Glomerular visceral epithelial cell (primary cell): ENCODE measurements at regions not wholly inside any gene's neighbourhood (a gene's known extent, or its start where the extent isn't known, plus 50 kb on each side); places are given as distances from the start of the nearest gene placed in this dataset.

Source experiments
- DNase-seq: peaks from one replicate; pipeline ENCODE4 v3.0.0-alpha.2; 2016; ENCODE audit errors: extremely low spot score

DNA sequence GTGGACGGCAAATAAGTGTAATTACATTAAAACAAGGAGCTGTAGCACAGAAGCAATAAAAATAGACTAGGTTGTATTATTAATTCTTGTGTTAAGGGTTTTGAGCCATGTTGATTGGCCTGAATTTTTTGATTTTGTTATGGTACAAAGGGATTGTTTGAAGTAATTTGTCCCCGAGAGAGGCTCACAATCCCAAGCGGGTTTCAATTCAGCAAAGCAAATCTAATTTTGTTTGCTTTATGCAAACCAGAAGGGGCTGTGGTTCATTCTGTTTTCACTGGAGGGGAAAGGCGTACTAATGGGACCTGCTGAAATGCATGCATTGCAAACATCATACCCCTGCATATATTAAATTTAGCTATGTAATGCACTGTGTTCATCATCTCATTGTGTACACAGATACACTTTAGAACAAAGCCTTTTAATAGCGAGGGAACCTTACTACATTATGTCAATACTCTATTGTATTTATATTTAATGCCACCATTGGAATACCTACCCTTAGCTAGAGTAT is 379.5 kb upstream of the POU3F2 start:
- no peak for DNase-seq

- no peak for DNase-seq
Measured at GRCh38 chr6:98458708-98459107, 375.7 kb upstream of the POU3F2 start.

DNA sequence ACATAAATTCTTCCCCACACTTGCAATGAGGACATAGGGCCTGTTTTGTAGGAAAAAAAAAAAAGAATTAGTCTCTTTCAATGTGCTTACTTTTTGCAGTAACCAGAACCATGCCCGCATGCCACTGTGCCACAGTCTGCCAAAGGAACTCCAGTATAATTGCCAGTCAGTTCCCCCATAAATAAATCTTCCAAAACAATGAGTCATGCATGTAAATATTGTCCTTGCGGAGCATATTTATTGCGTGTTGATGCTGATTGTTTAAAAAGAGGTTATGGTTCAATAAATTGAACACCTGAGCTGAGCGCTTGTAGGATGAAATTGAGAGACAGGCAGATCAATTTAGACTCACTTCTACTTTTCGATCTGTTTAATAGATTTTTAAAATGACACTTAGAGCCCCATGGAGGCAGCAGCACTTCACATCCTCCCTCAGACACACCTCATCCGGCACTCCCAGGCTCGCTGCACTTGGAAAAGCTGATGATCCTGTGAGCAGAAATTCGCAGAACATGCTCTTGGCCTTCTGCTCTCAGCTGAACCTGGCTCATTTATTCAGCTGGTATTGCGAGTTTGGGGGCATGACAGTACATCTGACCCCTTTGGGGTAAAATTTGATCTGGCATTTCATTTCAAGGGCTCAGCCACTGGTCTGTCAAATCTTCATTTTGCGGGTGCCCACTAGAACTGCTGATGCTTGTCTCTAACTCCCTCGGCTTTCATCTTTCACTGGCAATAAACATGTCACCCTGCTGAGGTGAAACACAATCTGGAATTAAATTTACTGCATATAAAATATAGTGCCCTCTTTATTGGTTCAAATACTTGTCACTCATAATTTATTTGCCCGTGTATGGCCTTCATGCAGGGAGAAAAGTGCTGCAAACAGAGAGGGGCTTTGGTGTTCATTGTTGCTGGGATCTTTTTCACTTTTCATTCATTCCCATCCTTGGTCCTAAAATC is 371.1 kb upstream of the POU3F2 start:
- DNase-seq = no peak

GRCh38 chr6:98467091-98467490 is 367.3 kb upstream of the POU3F2 start:
- DNase-seq = no peak

GRCh38 chr6:98467902-98468301 is 366.5 kb upstream of the POU3F2 start:
- no peak for DNase-seq

- no peak for DNase-seq
Measured at GRCh38 chr6:98469141-98469540, 365.2 kb upstream of the POU3F2 start.

DNA sequence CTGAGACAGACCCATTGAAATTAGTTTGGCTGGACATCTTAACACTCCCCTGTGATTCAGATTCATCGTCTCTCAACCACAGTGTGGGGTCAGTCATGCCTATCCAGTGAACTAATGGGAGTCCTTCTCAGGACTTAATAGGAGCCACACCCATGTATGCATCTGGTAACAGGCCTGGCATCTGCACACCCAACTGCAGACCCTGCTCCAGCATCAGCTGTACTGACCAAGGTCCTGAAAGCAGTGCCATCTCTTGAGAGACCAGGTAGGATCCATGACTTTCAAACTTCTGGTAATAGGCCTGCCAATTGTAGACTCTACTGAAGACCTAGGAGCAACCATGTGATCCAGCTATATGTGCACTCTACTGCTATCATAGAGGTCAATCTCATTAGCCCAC is 363.6 kb upstream of the POU3F2 start:
- no peak for DNase-seq

DNA sequence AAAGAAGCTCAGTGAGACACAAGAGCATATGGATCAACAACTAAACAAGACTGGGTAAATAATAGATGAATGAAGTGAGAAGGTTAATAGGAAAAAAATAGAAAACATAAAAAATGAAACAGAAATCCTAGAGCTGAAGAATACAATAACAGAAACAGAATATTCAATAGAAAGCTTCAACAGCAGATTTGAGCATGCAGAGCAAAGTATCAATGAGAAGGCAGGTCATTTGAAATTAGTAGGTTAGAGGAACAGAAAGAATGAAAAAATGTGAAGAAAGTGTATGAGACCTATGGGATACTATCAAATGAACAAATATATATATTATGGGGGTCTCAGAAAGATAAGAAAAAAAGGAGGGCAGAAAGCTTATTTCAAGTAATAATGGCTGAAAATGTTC is 362.9 kb upstream of the POU3F2 start:
- DNase-seq = no peak

DNA sequence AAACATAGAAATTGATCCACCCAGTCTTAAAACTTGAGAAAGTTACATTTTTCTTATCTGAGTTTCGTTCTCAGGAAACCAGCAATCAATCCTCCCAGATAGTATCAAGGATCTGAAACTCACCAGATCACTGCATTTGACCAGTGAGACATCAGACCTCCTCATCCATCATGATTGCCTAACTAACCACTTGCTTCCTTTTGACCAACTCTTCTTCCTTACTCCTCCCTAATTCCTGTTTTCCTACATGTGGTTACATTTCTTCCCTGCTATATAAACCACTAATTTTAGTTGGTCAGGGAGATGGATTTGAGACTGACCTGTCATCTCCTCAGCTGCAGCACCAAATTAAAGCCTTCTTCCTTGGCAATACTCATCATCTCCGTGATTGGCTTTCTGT is 357.1 kb upstream of the POU3F2 start:
- DNase-seq = no peak

DNA sequence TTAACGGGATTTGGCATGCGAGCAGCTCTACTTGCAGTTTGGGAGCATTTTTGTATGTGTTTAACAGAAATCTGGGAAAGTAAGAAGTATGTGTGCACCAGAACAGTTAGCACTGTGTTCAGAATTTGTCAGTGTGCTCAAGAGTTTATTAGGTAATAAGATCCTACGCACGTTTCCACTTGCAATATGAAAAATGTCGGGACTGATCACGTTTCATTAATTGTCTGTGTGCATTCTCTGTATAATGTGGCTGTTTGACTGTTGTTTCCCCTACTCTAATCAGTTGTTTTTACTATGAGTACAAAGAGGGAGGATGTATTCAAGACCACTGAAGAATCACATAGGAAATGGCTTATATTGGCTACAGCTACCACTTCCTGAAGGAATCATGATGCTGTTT is 349.7 kb upstream of the POU3F2 start:
- DNase-seq = no peak

GRCh38 chr6:98485593-98485992 is 348.8 kb upstream of the POU3F2 start:
- no peak for DNase-seq

DNA sequence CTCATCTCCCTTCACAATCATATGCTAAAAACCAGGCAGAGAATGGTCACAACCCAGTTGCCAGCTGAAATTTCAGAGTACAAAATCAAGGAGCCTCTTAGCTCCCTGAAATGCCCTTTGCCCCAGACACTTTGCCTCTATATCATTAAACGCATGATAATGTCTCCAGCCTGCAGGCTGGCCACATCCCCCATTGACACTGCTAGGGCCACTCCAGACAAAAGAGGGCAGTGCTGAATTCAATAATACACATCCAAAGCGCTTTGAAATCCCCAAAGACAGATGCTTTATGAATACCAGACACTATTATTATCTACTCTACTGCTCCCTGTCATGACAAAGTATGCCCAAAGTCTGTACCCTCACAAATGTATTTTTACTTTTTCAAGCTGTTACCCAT is 348.3 kb upstream of the POU3F2 start:
- no peak for DNase-seq

GRCh38 chr6:98487612-98488011 is 346.8 kb upstream of the POU3F2 start:
- no peak for DNase-seq

GRCh38 chr6:98498144-98498775 is 336.1 kb upstream of the POU3F2 start:
- DNase-seq = no peak

DNA sequence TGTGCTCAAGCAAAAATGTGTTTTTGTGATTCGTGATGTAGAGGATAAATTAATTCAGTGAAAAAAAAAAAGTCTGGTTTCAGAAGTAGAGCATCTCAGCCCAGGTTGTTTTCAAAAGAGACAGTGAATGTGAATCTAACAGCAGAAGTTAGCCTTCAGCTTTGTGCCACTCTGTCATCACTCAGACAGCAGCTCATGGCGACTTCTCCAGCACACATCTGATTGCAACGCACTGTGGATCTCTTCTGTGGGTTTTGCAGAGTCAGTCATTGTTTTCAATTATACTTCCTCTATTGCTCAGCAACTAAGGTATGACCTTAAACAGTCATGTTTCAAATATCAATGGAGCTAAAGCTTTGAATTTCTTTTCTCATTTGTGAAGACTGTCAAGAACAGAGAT is 335.5 kb upstream of the POU3F2 start:
- no peak for DNase-seq

- no peak for DNase-seq
Measured at GRCh38 chr6:98514073-98514720, 320.2 kb upstream of the POU3F2 start.

- DNase-seq = no peak
Measured at GRCh38 chr6:98514796-98515195, 319.6 kb upstream of the POU3F2 start.

GRCh38 chr6:98516206-98516605 is 318.2 kb upstream of the POU3F2 start:
- DNase-seq = no peak

DNA sequence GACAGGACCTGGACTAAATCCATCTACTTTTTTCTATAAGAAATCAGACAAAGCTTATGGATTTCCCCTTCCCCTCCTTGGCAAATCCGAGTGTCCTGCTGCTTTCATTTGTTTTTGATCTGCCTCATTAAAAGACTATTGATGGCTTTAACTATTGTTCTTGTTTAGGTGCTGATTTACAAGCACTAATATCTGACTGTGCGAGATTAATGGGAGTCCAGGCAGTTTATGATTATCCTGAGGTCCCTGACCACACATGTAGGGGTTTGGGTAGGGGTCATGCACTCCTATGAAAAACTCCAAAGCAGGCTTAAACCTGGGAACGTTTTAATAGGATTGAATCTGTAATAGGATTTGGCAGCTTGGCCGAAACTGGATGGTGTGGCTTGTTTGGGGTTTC is 317.5 kb upstream of the POU3F2 start:
- DNase-seq = no peak

- DNase-seq = no peak
Measured at GRCh38 chr6:98525860-98526259, 308.5 kb upstream of the POU3F2 start.

- DNase-seq = no peak
Measured at GRCh38 chr6:98526465-98526864, 307.9 kb upstream of the POU3F2 start.

- no peak for DNase-seq
Measured at GRCh38 chr6:98529364-98529763, 305.0 kb upstream of the POU3F2 start.

DNA sequence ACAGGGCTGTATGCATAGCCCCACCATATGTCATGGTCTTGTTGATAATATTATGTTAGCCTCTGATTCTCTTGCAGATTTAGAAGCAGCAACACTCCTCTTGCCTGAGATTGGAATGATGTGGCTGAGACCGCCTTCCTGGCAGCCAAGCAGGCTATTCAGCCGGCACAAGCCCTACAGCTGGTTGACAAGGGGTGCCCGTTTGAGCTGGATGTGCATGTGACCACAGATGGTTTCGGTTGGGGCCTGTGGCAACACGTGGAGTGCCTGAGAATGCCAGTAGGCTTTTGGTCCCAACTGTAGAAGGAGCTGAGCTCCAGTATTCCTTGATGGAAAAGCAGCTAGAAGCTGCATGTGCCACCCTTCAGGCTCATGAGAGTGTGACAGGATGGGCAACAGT is 303.6 kb upstream of the POU3F2 start:
- no peak for DNase-seq
